HK-2 (cell line): ENCODE measurements at regions not wholly inside any gene's neighbourhood (a gene's known extent, or its start where the extent isn't known, plus 50 kb on each side); places are given as distances from the start of the nearest gene placed in this dataset.

Experiments used
- DNase-seq: peaks from one replicate; pipeline ENCODE4 v3.0.0-alpha.2; 2018; ENCODE audit not compliant: unreplicated experiment

DNA sequence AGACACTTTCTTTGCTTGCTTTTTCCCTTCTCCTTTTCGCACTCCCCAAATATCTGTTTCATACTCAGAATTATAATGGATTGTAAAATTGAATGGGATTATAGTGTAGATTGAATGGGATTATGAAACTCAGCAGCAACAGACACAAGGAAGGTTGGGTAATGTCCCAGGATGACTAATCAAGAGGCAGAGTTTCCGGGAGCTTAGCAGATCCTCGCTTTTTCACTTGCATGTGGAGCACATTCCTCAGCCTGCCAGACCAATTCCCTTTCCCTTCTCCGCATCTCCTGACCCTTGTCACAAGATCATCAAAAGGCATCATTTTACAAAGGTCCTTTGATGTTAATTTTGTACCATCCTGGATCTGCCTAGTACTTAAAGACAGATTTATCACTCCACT is 55.1 kb upstream of the SLC1A1 start:
- no peak for DNase-seq

DNA sequence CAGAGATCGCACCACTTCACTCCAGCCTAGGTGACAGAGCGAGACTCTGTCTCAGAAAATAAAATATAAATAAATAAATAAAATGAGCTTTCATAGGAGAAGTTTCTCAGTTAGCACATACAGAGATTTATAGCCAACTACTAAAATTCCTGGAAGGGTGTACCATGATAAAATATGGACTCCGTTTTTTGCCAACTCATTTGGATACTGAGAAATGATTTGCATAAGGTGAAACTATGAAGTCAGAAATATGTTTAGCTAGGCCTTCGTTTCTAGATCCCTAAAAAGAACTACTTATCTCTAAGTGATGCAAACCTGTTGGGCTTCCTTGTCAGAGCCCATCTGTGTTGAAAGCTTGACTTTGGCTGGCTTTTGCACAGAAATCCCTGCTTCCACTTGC is 56.9 kb upstream of the SLC1A1 start:
- no peak for DNase-seq

DNA sequence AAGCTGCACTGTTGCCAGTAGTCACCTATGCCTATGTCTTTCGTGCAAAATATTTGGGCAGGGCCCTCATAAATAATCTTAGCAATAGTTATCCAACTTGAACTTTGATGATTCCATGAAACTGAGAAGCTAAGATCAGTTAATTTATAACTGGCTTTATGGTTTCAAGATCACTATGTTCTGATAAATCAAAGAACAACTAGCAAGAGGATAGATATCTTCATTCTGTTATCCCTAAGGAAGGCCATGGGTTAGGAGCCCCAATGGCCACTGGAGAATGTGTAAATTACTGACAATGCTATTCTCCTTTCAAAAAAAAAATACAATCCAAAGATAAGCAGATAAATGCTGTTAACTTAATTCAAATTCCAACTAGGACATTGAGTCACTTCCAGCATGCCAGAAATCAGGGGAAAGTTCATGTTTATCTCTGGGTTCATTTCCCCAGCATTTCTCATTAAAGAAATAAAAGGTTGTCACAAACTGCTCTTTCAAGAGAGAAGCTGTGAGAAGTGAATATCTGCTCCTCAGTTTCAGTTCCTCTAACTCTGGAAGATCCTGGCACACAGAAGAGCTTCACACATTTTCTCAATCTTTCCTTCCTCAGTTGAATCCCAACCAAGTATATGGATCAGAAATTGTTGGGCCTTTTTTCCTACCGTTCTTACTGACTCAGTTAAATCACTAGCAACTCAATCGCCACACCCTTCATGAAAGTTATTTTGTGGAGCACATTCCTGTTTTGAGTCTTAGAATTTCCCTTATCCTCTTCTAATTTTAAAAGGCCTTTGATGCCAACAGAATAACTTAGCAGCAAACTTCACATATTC is 59.6 kb upstream of the SLC1A1 start:
- no peak for DNase-seq

DNA sequence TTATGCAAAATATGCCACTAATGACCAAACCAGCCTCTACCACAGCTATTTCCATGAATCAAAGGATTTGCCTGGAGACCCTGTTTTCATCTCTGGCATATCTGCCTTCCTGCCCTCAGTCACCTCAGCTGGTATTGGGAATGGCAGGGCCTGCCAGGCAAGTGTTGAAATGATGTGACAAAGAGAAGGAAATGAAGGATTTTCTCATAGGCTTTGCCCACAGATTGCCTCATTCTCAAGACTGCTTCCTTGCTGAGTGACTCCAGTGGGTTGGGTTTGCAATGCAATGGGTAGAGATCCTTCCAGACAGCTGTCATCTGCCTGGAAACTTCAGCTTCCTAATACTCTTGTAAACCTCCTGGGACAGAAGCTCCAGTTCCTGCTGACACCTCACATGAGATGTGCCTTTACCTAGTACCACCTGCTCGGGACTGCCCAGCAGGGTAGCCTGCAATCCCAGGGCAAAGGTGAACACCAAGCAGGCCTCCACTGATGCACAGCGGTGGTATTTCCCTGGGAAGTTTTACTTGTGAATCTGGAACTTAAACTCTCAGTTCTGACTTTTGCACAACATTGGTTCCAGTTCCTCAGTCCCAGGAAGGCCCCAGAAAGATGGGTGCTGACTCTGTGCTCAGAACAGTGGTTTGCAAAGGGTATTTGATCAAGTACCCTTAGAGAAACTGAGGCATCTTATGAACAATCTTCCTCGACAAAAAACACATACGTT is 64.8 kb upstream of the SLC1A1 start:
- no peak for DNase-seq

DNA sequence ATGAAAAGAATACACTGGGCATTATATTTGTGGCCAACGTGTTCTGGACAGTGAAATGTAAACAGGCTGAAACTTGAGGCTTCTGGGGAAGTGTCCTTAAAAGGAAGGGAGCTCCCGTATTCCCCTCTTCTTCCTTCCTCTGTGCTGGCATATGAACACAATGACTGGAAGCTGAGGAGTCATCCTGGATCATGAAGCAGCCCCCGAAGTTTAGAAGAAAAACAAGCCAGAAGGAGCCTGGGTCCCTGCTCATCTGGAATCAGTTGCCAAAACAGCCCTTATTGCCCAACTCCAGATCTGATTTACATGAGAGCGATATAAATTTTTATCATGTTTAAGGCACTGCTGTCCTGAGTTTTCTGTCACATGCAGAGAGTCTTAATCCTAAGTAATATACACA is 65.4 kb upstream of the SLC1A1 start:
- no peak for DNase-seq

- DNase-seq = no peak
These were observed 66.2 kb upstream of the SLC1A1 start for GRCh38 chr9:4424038-4424437.

DNA sequence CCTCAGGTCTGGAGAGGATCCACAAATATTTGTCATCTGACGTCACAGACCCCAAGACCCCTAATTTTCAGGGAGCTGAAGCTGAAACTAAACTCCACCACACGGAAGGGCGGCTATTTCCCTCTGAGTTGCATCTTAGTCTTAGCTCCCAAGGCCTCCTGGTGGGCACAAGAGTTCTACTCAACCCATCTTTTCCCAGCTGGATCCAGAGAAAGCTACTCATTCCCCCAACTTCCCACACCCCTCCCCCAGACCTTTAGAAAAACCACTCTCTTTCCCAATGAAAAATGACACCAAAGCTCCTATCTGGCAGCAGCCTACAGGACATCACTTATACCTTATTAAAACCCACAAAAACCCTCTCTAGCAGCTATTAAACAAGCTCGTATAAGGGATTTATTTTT is 67.1 kb upstream of the SLC1A1 start:
- DNase-seq = no peak

- DNase-seq = no peak
These were observed 67.8 kb upstream of the SLC1A1 start for GRCh38 chr9:4422495-4422894.

DNA sequence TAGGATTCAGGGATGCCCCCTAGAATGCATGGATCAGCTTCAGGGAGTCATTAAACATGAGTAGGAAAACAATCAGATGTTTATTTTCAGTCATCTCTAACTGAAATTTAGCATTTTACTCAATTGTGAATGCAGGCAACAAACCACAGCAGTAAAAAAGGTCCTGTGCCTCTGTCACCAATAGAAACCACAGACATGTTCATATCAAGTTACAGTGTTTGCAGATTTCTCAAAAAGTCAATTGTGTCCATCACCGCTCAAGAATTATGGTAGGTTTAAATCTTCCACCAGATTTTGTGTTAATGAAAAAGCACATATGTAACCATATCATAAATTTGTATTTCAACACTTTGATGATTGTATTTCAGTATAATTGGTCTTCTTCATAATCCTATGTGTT is 68.4 kb upstream of the SLC1A1 start:
- no peak for DNase-seq

DNA sequence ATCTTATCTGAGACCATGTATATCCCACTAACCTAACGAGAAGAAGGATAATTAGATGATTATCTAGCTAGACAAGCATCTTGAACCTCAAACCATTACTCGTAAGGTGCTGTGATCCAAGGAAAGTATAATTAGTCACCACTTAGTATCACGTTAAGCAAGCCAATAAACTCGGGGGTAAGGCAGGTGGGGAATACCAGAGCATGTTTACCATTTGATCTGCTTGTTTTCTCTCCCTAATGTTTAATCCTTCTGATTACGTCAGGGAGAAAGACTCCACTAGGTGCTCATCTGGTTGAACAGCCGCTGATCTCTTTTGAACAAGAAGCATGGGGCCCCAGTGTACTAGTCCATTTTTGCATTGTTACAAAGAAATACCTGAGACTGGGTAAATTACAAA is 69.9 kb upstream of the SLC1A1 start:
- DNase-seq = no peak

GRCh38 chr9:4417578-4418325 is 72.5 kb upstream of the SLC1A1 start:
- no peak for DNase-seq

GRCh38 chr9:4416467-4416866 is 73.8 kb upstream of the SLC1A1 start:
- no peak for DNase-seq

GRCh38 chr9:4415281-4415680 is 75.0 kb upstream of the SLC1A1 start:
- DNase-seq = no peak

- DNase-seq = no peak
These were observed 76.4 kb upstream of the SLC1A1 start for GRCh38 chr9:4413856-4414255.

GRCh38 chr9:4404156-4404555 is 86.1 kb upstream of the SLC1A1 start:
- no peak for DNase-seq

- DNase-seq = no peak
These were observed 87.8 kb upstream of the SLC1A1 start for GRCh38 chr9:4402501-4402900.

GRCh38 chr9:4400731-4401130 is 89.5 kb upstream of the SLC1A1 start:
- no peak for DNase-seq

- no peak for DNase-seq
These were observed 92.4 kb upstream of the SLC1A1 start for GRCh38 chr9:4397917-4398316.

GRCh38 chr9:4393806-4394523 is 94.1 kb upstream of the GLIS3 start:
- no peak for DNase-seq

GRCh38 chr9:4389755-4390154 is 89.9 kb upstream of the GLIS3 start:
- no peak for DNase-seq

- DNase-seq = no peak
These were observed 89.1 kb upstream of the GLIS3 start for GRCh38 chr9:4389003-4389402.

DNA sequence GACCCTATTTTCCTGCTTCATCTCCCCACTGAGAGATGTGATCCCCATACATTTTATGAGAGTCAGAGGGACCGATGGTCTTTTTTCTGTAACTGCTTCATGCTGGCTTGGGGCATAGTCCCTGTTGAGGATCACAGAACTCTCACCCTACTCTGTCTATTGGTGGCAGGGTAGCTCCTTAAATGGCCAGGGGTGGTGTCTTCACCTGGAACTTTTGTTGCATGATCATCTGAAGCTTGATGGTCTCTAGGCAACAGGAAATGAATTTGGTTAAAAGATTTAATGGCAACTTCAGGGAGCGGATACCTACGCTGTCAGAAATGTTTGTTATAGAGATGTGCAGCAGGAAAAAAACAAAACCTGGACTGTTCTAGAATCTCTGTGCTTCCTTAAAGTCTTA is 87.0 kb upstream of the GLIS3 start:
- DNase-seq = no peak
